HG02938 (cell line): ENCODE measurements at regions not wholly inside any gene's neighbourhood (a gene's known extent, or its start where the extent isn't known, plus 50 kb on each side); places are given as distances from the start of the nearest gene placed in this dataset.

Experiments used
- ATAC-seq: cut with Tn5 transposase; IDR thresholded peaks from one replicate; pipeline ENCODE4 v1.9.1; 2021; ENCODE audit warnings: mild to moderate bottlenecking, moderate library complexity; ENCODE audit not compliant: unreplicated experiment

- ATAC-seq: no peak
These were observed 485.5 kb downstream of the DISC1 start for GRCh38 chr1:232112076-232112475.

- ATAC-seq: no peak
These were observed 485.0 kb downstream of the DISC1 start for GRCh38 chr1:232111611-232112010.

GRCh38 chr1:232110281-232111090, 483.9 kb downstream of the DISC1 start:
- ATAC-seq: no peak

GRCh38 chr1:232109391-232109790, 482.8 kb downstream of the DISC1 start:
- ATAC-seq: no peak

- no peak for ATAC-seq
These were observed 482.0 kb downstream of the DISC1 start for GRCh38 chr1:232108598-232108997.

GRCh38 chr1:232106415-232106814, 479.8 kb downstream of the DISC1 start:
- ATAC-seq: no peak

- no peak for ATAC-seq
These were observed 479.0 kb downstream of the DISC1 start for GRCh38 chr1:232105561-232105960.

- no peak for ATAC-seq
These were observed 474.6 kb downstream of the DISC1 start for GRCh38 chr1:232101231-232101630.

- ATAC-seq: no peak
These were observed 470.2 kb downstream of the DISC1 start for GRCh38 chr1:232096751-232097150.
